ENCODE measurements at regions not wholly inside any gene's neighbourhood (a gene's known extent, or its start where the extent isn't known, plus 50 kb on each side); places are given as distances from the start of the nearest gene placed in this dataset.
A peak's percentile ranks its signal among the peaks of the same experiment; 100 is the strongest.
"Not testable (repeated sequence)": the region's sequence is repeated elsewhere in the genome, so short reads cannot be mapped to it uniquely, and the experiment has no call there.

- DNase-seq; H3K27ac ChIP-seq; H3K4me3 ChIP-seq; H3K36me3 ChIP-seq; H3K27me3 ChIP-seq; H3K9me3 ChIP-seq (replicated peaks); H3K4me1 ChIP-seq: not testable (repeated sequence)
These were observed 1093.1 kb upstream of the DEFB115 start for GRCh38 chr20:30164389-30164788.

GRCh38 chr20:30167540-30167939, 1089.9 kb upstream of the DEFB115 start:
- no peaks in the 10 kb centered on the region for H3K4me1 ChIP-seq
- H3K27me3 ChIP-seq: no peaks in the 10 kb centered on the region
- no peak overlapping the region for H3K4me3 ChIP-seq
- H3K36me3 ChIP-seq: no peaks in the 10 kb centered on the region
- no peaks in the 10 kb centered on the region for H3K9me3 ChIP-seq (replicated peaks)
- no peak for DNase-seq
- no peak overlapping the region for H3K27ac ChIP-seq

GRCh38 chr20:30168025-30168799, 1089.3 kb upstream of the DEFB115 start:
- Histone ChIP-seq H3K4me3 (no peak overlapping the region), H3K27me3 (no peaks in the 10 kb centered on the region), H3K27ac (no peak overlapping the region), H3K9me3 (replicated peaks) (no peaks in the 10 kb centered on the region), H3K4me1 (no peaks in the 10 kb centered on the region), H3K36me3 (no peaks in the 10 kb centered on the region)
- no peak for DNase-seq

- Histone ChIP-seq H3K36me3 (no peaks in the 10 kb centered on the region), H3K27me3 (no peaks in the 10 kb centered on the region), H3K9me3 (replicated peaks) (no peaks in the 10 kb centered on the region), H3K27ac (no peak overlapping the region), H3K4me3 (no peak overlapping the region), H3K4me1 (no peaks in the 10 kb centered on the region)
- no peak for DNase-seq
These were observed 1088.7 kb upstream of the DEFB115 start for GRCh38 chr20:30168800-30169138.

- Histone ChIP-seq H3K36me3 (no peaks in the 10 kb centered on the region), H3K4me3 (no peak overlapping the region), H3K27me3 (no peaks in the 10 kb centered on the region), H3K4me1 (no peaks in the 10 kb centered on the region), H3K27ac (no peak overlapping the region), H3K9me3 (replicated peaks) (no peaks in the 10 kb centered on the region)
- DNase-seq: no peak
These were observed 1081.8 kb upstream of the DEFB115 start for GRCh38 chr20:30175681-30176080.

- not testable (repeated sequence) for H3K27me3 ChIP-seq; H3K9me3 ChIP-seq (replicated peaks); H3K36me3 ChIP-seq; H3K27ac ChIP-seq; H3K4me3 ChIP-seq; H3K4me1 ChIP-seq; DNase-seq
These were observed 1074.3 kb upstream of the DEFB115 start for GRCh38 chr20:30183124-30183523.

GRCh38 chr20:30191785-30192184, 1065.7 kb upstream of the DEFB115 start:
- H3K36me3 ChIP-seq; DNase-seq; H3K27me3 ChIP-seq; H3K4me1 ChIP-seq; H3K4me3 ChIP-seq; H3K9me3 ChIP-seq (replicated peaks); H3K27ac ChIP-seq: not testable (repeated sequence)

GRCh38 chr20:30234477-30234876, 1023.0 kb upstream of the DEFB115 start:
- H3K27ac ChIP-seq; DNase-seq; H3K4me1 ChIP-seq; H3K4me3 ChIP-seq; H3K36me3 ChIP-seq; H3K9me3 ChIP-seq (replicated peaks); H3K27me3 ChIP-seq: not testable (repeated sequence)

- not testable (repeated sequence) for H3K4me1 ChIP-seq; H3K27me3 ChIP-seq; H3K36me3 ChIP-seq; H3K27ac ChIP-seq; H3K9me3 ChIP-seq (replicated peaks); DNase-seq; H3K4me3 ChIP-seq
These were observed 982.4 kb upstream of the DEFB115 start for GRCh38 chr20:30275073-30275472.

- no peaks in the 10 kb centered on the region for H3K4me1 ChIP-seq
- no peak for DNase-seq
These were observed 975.8 kb upstream of the DEFB115 start for GRCh38 chr20:30281584-30282197.

GRCh38 chr20:30283476-30284280, 973.8 kb upstream of the DEFB115 start:
- H3K36me3 ChIP-seq; H3K9me3 ChIP-seq (replicated peaks); H3K4me3 ChIP-seq; H3K27me3 ChIP-seq; H3K27ac ChIP-seq; H3K4me1 ChIP-seq: not testable (repeated sequence)
- DNase-seq: peak in 1 of 2 experiments; percentile 26

More at GRCh38 chr20:30281584-30282197, 975.8 kb upstream of the DEFB115 start:
- Histone ChIP-seq H3K27ac (no peak overlapping the region), H3K27me3 (no peaks in the 10 kb centered on the region), H3K9me3 (replicated peaks) (no peaks in the 10 kb centered on the region), H3K4me3 (no peak overlapping the region), H3K36me3 (no peaks in the 10 kb centered on the region)

GRCh38 chr20:30284281-30284905, 973.1 kb upstream of the DEFB115 start:
- Histone ChIP-seq H3K27me3 (no peaks in the 10 kb centered on the region), H3K27ac (no peak overlapping the region), H3K9me3 (replicated peaks) (no peaks in the 10 kb centered on the region), H3K4me3 (no peak overlapping the region), H3K4me1 (no peaks in the 10 kb centered on the region), H3K36me3 (no peaks in the 10 kb centered on the region)
- DNase-seq: no peak

- no peaks in the 10 kb centered on the region for H3K4me1 ChIP-seq
- H3K36me3 ChIP-seq: no peaks in the 10 kb centered on the region
- no peaks in the 10 kb centered on the region for H3K27me3 ChIP-seq
- no peak overlapping the region for H3K4me3 ChIP-seq
- DNase-seq: no peak
- no peaks in the 10 kb centered on the region for H3K9me3 ChIP-seq (replicated peaks)
- H3K27ac ChIP-seq: no peak overlapping the region
These were observed 971.8 kb upstream of the DEFB115 start for GRCh38 chr20:30285677-30286076.

- H3K4me1 ChIP-seq: no peaks in the 10 kb centered on the region
- H3K36me3 ChIP-seq: no peaks in the 10 kb centered on the region
- H3K27me3 ChIP-seq: no peaks in the 10 kb centered on the region
- DNase-seq: no peak
- H3K27ac ChIP-seq: no peak overlapping the region
- no peaks in the 10 kb centered on the region for H3K9me3 ChIP-seq (replicated peaks)
- H3K4me3 ChIP-seq: no peak overlapping the region
These were observed 971.3 kb upstream of the DEFB115 start for GRCh38 chr20:30286157-30286556.

- H3K27me3 ChIP-seq; H3K36me3 ChIP-seq; H3K27ac ChIP-seq; H3K9me3 ChIP-seq (replicated peaks); DNase-seq; H3K4me3 ChIP-seq; H3K4me1 ChIP-seq: not testable (repeated sequence)
These were observed 970.0 kb upstream of the DEFB115 start for GRCh38 chr20:30287459-30287858.

Measured in SJCRH30 (cell line).